ENCODE measurements at regions not wholly inside any gene's neighbourhood (a gene's known extent, or its start where the extent isn't known, plus 50 kb on each side); places are given as distances from the start of the nearest gene placed in this dataset.
"Not testable (repeated sequence)": the region's sequence is repeated elsewhere in the genome, so short reads cannot be mapped to it uniquely, and the experiment has no call there.

- Histone ChIP-seq H3K4me1 (no peaks in the 10 kb centered on the region), H3K4me3 (no peak overlapping the region), H4K20me1 (no peaks in the 10 kb centered on the region), H3K36me3 (no peaks in the 10 kb centered on the region), H3K27ac (no peak overlapping the region), H3K9me3 (peaks cover 12% of the 10 kb centered on the region), H3K9ac (no peak overlapping the region), H3K4me2 (no peak overlapping the region), H3K27me3 (peaks cover 66% of the 10 kb centered on the region)
- no peak for TF ChIP-seq Cebpa-rat (IDR thresholded peaks at IDR 0.05)
These were observed 151.3 kb downstream of the RTL9 start for GRCh38 chrX:110509755-110510532.

GRCh38 chrX:110511238-110511637 lies 152.6 kb downstream of the RTL9 start:
- peaks cover 75% of the 10 kb centered on the region for H3K27me3 ChIP-seq
- H3K9ac ChIP-seq: no peak overlapping the region
- H3K4me1 ChIP-seq: no peaks in the 10 kb centered on the region
- H4K20me1 ChIP-seq: no peaks in the 10 kb centered on the region
- no peak overlapping the region for H3K27ac ChIP-seq
- H3K4me2 ChIP-seq: no peak overlapping the region
- no peaks in the 10 kb centered on the region for H3K36me3 ChIP-seq
- peaks cover 12% of the 10 kb centered on the region for H3K9me3 ChIP-seq
- no peak for TF ChIP-seq Cebpa-rat (IDR thresholded peaks at IDR 0.05)
- H3K4me3 ChIP-seq: no peak overlapping the region

GRCh38 chrX:110512341-110512740 lies 153.7 kb downstream of the RTL9 start:
- Histone ChIP-seq H4K20me1 (no peaks in the 10 kb centered on the region), H3K36me3 (no peaks in the 10 kb centered on the region), H3K4me3 (no peak overlapping the region), H3K27me3 (peaks cover 82% of the 10 kb centered on the region), H3K4me2 (no peak overlapping the region), H3K9ac (no peak overlapping the region), H3K4me1 (no peaks in the 10 kb centered on the region), H3K9me3 (peaks cover 12% of the 10 kb centered on the region), H3K27ac (no peak overlapping the region)
- TF ChIP-seq Cebpa-rat (IDR thresholded peaks at IDR 0.05): no peak

- Histone ChIP-seq H3K4me3 (no peak overlapping the region), H3K27ac (no peak overlapping the region), H3K9ac (no peak overlapping the region), H4K20me1 (no peaks in the 10 kb centered on the region), H3K27me3 (peaks cover 90% of the 10 kb centered on the region), H3K4me1 (no peaks in the 10 kb centered on the region), H3K9me3 (peaks cover 12% of the 10 kb centered on the region), H3K36me3 (no peaks in the 10 kb centered on the region), H3K4me2 (no peak overlapping the region)
- TF ChIP-seq Cebpa-rat (IDR thresholded peaks at IDR 0.05): no peak
These were observed 155.9 kb downstream of the RTL9 start for GRCh38 chrX:110514509-110514908.

- no peak for TF ChIP-seq Cebpa-rat (IDR thresholded peaks at IDR 0.05)
- peaks cover 81% of the 10 kb centered on the region for H3K27me3 ChIP-seq
These were observed 160.9 kb downstream of the RTL9 start for GRCh38 chrX:110519501-110519900.

GRCh38 chrX:110519906-110520452 lies 161.3 kb downstream of the RTL9 start:
- no peak overlapping the region for H3K27ac ChIP-seq
- no peaks in the 10 kb centered on the region for H3K9me3 ChIP-seq
- H3K4me3 ChIP-seq: no peak overlapping the region
- peaks cover 82% of the 10 kb centered on the region for H3K27me3 ChIP-seq
- H3K36me3 ChIP-seq: no peaks in the 10 kb centered on the region
- H3K4me1 ChIP-seq: no peaks in the 10 kb centered on the region
- H3K9ac ChIP-seq: no peak overlapping the region
- no peak for TF ChIP-seq Cebpa-rat (IDR thresholded peaks at IDR 0.05)
- no peaks in the 10 kb centered on the region for H4K20me1 ChIP-seq
- H3K4me2 ChIP-seq: no peak overlapping the region

More at GRCh38 chrX:110519501-110519900, 160.9 kb downstream of the RTL9 start:
- H3K36me3 ChIP-seq: no peaks in the 10 kb centered on the region
- H4K20me1 ChIP-seq: no peaks in the 10 kb centered on the region
- H3K4me1 ChIP-seq: no peaks in the 10 kb centered on the region
- H3K9ac ChIP-seq: no peak overlapping the region
- no peaks in the 10 kb centered on the region for H3K9me3 ChIP-seq
- no peak overlapping the region for H3K4me2 ChIP-seq
- H3K27ac ChIP-seq: no peak overlapping the region
- no peak overlapping the region for H3K4me3 ChIP-seq

- not testable (repeated sequence) for H3K9ac ChIP-seq, H4K20me1 ChIP-seq, H3K4me2 ChIP-seq, H3K4me3 ChIP-seq, H3K36me3 ChIP-seq, H3K4me1 ChIP-seq, H3K9me3 ChIP-seq, H3K27ac ChIP-seq
- peaks cover 82% of the 10 kb centered on the region for H3K27me3 ChIP-seq
These were observed 162.0 kb downstream of the RTL9 start for GRCh38 chrX:110520652-110521051.

- H3K9ac ChIP-seq: no peak overlapping the region
- TF ChIP-seq Cebpa-rat (IDR thresholded peaks at IDR 0.05): no peak
- no peak overlapping the region for H3K27ac ChIP-seq
- H3K9me3 ChIP-seq: peaks cover 8% of the 10 kb centered on the region; the same call in 1 of the 2 replicates
- H3K27me3 ChIP-seq: peaks cover 81% of the 10 kb centered on the region
- no peaks in the 10 kb centered on the region for H3K4me1 ChIP-seq
- H3K4me3 ChIP-seq: no peak overlapping the region
- H4K20me1 ChIP-seq: no peaks in the 10 kb centered on the region
- H3K36me3 ChIP-seq: no peaks in the 10 kb centered on the region
- H3K4me2 ChIP-seq: no peak overlapping the region
These were observed 173.4 kb downstream of the RTL9 start for GRCh38 chrX:110531873-110532580.

- no peaks in the 10 kb centered on the region for H3K4me1 ChIP-seq
- no peaks in the 10 kb centered on the region for H4K20me1 ChIP-seq
These were observed 173.9 kb downstream of the RTL9 start for GRCh38 chrX:110532581-110532931.

GRCh38 chrX:110536816-110537215 lies 178.2 kb downstream of the RTL9 start:
- Histone ChIP-seq H3K4me2 (no peak overlapping the region), H3K9me3 (peaks cover 12% of the 10 kb centered on the region), H3K9ac (no peak overlapping the region), H3K36me3 (no peaks in the 10 kb centered on the region), H3K27ac (no peak overlapping the region), H4K20me1 (no peaks in the 10 kb centered on the region), H3K27me3 (peaks cover 58% of the 10 kb centered on the region), H3K4me1 (no peaks in the 10 kb centered on the region), H3K4me3 (no peak overlapping the region)
- TF ChIP-seq Cebpa-rat (IDR thresholded peaks at IDR 0.05): no peak

More at GRCh38 chrX:110532581-110532931, 173.9 kb downstream of the RTL9 start:
- Histone ChIP-seq H3K9me3 (peaks cover 8% of the 10 kb centered on the region; the same call in 1 of the 2 replicates), H3K27me3 (peaks cover 81% of the 10 kb centered on the region), H3K9ac (no peak overlapping the region), H3K4me2 (no peak overlapping the region), H3K4me3 (no peak overlapping the region), H3K36me3 (no peaks in the 10 kb centered on the region), H3K27ac (no peak overlapping the region)
- TF ChIP-seq Cebpa-rat (IDR thresholded peaks at IDR 0.05): no peak

Measured in BLaER1 (cell line).